Umbilical cord (tissue), 1 donor: ENCODE measurements at regions not wholly inside any gene's neighbourhood (a gene's known extent, or its start where the extent isn't known, plus 50 kb on each side); places are given as distances from the start of the nearest gene placed in this dataset.

Experiments used
- DNase-seq: peaks from one replicate; pipeline ENCODE4 v3.0.0-alpha.2; 2015; ENCODE audit warnings: low spot score

DNA sequence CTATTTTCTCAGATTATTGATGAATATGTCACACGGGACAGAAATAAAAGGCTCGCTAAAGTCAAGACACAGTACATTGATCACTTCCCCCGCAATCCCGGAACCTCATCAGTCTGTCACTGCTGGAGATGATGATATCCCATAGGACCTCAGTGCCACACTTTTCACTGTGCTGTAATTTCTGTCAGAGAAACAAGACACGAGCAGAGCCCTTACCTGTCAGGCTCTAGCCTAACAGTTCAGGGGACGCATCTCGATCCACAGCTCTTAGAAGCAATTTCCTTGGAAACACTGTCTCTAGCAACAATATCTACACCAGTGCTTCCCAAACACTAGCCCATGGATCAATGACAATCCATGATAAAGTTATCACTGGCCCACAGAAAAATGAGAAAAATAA lies 140.0 kb downstream of the GRIN2B start:
- DNase-seq: no peak

DNA sequence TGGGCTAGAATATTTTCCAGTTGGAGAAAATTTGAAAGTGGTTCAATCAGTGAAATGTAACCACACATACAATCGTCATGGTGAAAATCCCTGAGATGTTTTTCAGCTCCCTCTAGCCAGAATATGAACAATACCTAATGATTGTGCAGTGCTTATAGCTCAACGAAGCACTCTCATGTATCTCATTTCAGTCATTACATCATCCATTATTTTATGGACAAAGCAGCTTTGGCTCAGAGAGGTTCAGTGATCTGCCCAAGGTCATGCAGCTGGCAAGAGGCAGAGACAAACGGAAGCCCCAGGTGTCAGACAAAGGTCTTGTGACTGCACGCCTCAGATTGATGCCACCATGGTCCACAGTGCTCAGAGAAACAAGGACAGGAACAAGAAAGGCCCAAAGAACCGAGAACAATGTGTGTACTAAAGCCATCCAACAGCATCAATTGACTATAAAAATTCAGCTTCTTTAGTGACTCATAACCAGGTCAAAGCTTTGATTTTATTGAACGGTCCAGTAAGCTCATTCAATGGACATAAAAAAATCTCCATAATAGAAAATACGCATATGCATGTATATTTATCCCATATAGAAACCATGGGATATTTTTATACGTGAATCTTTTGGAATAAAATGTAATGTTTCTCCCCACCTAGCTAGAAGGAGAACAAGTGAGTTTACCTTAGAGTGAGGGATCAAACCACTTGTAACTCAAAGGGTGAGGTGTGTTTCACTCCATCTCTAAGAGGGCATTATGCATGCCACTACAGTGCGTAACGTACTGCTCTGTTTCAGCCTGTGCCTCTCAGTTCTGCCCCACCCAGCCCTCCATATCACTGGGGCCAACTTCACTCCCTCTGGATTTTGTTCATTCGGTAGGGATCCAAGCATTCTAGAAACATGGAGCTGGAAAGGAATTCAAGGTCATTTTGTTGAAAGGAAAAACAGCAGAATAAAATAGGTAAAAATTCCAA lies 141.8 kb downstream of the GRIN2B start:
- no peak for DNase-seq

DNA sequence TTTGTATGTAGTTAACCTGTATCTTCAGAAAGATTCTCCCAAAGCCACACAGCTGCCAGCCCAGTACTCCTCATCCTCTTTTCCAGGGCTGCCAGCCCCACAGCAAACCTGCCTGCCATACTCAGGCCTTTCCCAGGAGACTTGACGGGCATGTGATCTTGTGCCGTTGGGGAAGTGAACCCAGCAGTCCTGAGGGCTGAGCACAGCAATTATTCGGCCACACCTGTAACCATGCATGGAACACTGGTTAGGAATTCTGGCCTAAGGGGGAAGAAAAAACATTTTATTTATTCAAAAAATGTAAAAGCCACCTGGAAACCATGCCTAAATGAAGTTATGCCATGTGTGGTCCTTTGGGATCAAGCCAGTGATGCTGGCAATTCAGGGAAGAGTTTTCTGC lies 145.3 kb downstream of the GRIN2B start:
- no peak for DNase-seq

GRCh38 chr12:13835652-13836051 lies 145.8 kb downstream of the GRIN2B start:
- peak; percentile 67 for DNase-seq

- DNase-seq: no peak
Measured at GRCh38 chr12:13834241-13834640, 147.2 kb downstream of the GRIN2B start.

DNA sequence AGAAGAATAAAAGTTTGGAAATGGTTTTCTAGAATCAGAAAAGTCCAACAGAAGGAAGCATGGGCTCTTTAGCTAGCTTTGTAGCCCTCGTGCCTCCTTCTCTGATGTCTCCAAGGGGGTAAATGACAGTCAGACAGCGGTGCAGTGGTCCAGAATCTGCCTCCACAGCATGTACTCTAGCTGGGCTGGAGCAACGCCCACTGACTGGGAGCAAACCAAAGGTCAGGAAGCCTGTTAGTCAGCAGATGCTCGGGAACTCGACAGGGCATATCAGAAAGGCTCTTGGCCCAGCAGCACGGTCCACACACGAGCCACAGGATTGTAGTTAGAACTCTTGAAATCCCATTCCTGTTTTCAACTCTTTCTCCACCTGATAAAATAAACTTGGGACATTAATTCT lies 164.3 kb downstream of the GRIN2B start:
- no peak for DNase-seq

- no peak for DNase-seq
Measured at GRCh38 chr12:13816394-13816793, 165.0 kb downstream of the GRIN2B start.

- peak; percentile 44 for DNase-seq
Measured at GRCh38 chr12:13812168-13812567, 169.2 kb downstream of the GRIN2B start.

GRCh38 chr12:13811061-13811460 lies 170.3 kb downstream of the GRIN2B start:
- no peak for DNase-seq

DNA sequence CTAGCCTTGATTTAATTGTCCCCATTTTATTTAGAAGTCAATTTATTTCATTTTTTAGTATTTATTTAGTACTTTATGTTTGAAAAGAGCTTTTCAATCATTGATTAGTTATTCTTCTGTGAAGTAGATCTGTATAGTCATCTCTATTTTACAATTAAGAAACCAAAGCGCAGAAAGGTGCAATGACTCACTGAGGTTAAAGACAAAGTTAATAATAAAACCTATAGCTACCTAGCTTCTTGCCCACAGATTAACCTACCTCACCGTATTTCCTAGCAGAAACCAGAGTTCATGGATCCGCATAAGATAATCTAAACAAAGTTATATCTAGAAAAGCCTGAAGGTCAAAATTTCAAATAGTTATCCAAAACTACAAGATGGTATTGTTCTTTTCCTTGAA lies 176.4 kb downstream of the GRIN2B start:
- DNase-seq: no peak

- DNase-seq: no peak
Measured at GRCh38 chr12:13801543-13801942, 179.9 kb downstream of the GRIN2B start.

GRCh38 chr12:13799574-13799973 lies 181.8 kb downstream of the GRIN2B start:
- no peak for DNase-seq

- no peak for DNase-seq
Measured at GRCh38 chr12:13798162-13798561, 183.2 kb downstream of the GRIN2B start.

DNA sequence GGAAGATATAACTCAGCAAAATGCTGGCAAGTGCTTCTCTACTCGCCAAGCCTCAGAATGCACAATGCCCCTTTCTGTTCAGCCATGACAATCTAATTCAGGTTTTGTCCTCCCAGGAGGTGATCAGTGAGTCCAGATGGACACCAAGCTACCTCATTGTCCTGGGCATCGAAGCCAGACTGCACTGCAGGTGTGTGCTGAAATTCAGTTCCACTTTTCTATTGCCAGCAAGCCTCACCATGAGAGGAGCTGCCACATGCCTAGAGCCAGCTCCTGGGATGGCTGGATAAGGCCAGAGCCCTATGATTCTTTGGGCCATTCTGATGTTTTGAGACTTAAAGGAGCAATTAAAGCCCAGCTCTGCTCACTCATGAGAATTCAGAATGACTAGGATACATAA lies 186.7 kb downstream of the GRIN2B start:
- DNase-seq: no peak

DNA sequence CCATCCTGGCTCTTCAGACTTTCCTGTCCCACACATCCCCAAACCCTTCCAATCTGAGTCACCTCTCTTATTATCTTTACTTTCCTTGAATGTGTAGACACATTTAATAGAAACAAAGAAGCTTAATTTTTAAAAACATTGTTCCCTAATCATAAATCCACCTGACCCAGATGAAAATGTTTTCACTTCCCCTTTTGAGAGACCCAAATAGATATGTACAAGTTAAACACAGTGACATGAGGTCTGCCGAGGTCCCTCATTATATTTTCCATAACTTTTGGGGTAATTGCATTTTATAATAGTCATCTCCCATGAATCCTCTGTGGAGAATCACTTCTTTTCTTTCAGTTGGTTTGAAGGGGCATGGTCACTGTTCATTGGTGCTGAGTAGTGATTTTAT lies 191.1 kb downstream of the GRIN2B start:
- DNase-seq: no peak

GRCh38 chr12:13788626-13789025 lies 192.8 kb downstream of the GRIN2B start:
- no peak for DNase-seq

GRCh38 chr12:13786646-13787045 lies 194.8 kb downstream of the GRIN2B start:
- DNase-seq: no peak

GRCh38 chr12:13784504-13784903 lies 196.9 kb downstream of the GRIN2B start:
- peak; percentile 32 for DNase-seq

DNA sequence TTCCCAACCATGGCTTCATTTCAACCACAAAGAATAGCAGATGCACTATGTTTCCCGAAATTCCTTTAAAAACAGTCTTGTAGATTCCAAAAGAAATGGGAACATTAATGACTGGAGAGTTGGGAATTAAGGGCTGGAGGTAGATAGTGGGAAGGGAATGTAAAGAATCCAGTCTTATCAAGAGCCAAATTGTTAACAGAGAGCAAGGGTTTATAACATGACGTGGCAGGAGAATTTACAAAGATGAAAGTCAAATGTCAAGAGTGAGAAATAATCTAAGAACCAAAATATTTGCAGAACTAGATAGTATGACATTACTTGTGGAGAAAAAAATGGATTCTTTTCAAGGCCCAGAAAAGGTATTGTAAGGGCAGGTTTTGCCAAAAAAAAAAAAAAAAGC lies 200.9 kb downstream of the GRIN2B start:
- DNase-seq: peak; percentile 4

DNA sequence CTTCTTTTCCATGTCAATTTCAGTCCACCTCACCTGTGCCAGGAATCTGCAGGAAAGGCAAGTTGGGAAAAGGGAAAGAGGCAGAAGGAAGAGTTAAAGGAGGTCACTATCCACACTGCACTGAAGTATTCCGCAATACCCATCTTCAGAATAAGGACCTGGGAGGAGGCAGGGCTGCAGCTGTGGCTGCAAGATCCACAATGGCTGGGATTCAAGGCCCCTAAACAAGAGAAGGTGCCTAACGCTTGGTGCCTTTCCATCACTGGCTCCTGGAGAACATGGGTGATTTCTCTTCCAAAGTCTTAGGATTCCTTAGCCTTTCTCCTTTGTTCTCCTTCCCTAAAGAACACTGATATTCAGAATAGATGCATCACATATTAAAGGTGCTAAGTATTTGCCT lies 204.0 kb downstream of the GRIN2B start:
- no peak for DNase-seq

DNA sequence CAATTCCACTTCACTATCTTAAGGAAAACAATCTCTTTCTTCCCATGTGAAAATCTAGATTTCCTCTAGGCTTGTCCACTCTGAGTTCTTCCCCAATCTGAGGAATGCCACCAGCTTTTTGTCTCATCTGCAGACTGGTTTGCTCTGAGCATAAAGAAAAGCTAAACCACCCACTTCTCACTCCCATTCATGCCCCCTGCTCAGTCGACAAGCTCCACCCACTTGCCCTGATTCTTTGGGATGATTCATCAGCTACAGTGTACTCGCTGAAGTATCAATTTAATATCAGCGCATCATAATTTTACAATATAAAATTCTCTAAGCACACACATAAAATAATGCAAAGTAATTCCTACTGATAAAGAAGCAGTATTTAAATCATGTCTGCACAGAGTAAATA lies 209.1 kb downstream of the GRIN2B start:
- no peak for DNase-seq

DNA sequence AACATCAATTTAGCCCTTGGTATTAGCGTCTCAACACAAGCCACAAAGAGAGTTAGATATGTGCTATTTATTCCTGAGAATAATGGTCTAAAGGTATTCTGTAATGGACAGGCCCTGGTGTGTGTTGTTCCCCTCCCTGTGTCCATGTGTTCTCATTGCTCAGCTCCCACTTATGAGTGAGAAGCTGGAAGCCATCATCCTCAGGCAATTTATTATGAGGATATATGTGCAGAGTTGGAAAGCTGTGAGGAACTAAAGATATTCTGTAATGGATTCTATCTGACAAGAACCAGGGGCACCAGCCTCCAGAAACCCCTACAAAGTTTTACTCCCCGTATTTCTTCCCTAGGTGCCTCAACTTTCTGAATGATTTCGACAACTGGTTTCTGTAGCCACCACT lies 210.8 kb downstream of the GRIN2B start:
- peak; percentile 38 for DNase-seq

- peak; percentile 77 for DNase-seq
Measured at GRCh38 chr12:13769966-13770365, 211.4 kb downstream of the GRIN2B start.

DNA sequence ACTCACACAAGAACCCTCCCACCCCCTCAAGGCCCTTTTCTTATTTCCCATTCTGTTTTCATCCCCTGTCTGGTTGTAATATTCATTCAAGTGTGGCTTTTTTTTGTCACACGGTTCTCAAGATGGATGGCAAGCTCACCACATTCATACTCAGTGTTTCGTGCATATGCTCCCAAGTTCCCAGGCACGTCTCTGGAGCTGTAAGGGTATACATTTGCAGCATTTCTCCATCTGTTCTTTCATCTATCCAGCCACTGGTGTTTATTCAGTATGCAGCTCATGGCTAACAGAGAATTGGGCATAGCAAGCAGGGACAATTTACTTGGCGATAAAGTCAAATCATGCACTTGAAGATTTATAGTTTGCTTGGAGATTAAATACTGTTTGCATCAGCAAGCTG lies 212.1 kb downstream of the GRIN2B start:
- no peak for DNase-seq
